ENCODE measurements at regions not wholly inside any gene's neighbourhood (a gene's known extent, or its start where the extent isn't known, plus 50 kb on each side); places are given as distances from the start of the nearest gene placed in this dataset.

- TF ChIP-seq NFYB (IDR thresholded peaks at IDR 0.05; ENCODE audit: insufficient read depth, low read depth, low read length) (no peak), SIX5 (IDR thresholded peaks at IDR 0.05; ENCODE audit: low read depth, low read length, severe bottlenecking) (no peak), PRDM15 (CRISPR knock-in tag; IDR thresholded peaks at IDR 0.05) (no peak), ZBTB4 (CRISPR knock-in tag; IDR thresholded peaks at IDR 0.05) (no peak), ZNF687 (IDR thresholded peaks at IDR 0.05) (no peak)
Measured at GRCh38 chr12:23063206-23063605, 438.2 kb downstream of the ETNK1 start (continued).
